ENCODE measurements at regions not wholly inside any gene's neighbourhood (a gene's known extent, or its start where the extent isn't known, plus 50 kb on each side); places are given as distances from the start of the nearest gene placed in this dataset.

DNA sequence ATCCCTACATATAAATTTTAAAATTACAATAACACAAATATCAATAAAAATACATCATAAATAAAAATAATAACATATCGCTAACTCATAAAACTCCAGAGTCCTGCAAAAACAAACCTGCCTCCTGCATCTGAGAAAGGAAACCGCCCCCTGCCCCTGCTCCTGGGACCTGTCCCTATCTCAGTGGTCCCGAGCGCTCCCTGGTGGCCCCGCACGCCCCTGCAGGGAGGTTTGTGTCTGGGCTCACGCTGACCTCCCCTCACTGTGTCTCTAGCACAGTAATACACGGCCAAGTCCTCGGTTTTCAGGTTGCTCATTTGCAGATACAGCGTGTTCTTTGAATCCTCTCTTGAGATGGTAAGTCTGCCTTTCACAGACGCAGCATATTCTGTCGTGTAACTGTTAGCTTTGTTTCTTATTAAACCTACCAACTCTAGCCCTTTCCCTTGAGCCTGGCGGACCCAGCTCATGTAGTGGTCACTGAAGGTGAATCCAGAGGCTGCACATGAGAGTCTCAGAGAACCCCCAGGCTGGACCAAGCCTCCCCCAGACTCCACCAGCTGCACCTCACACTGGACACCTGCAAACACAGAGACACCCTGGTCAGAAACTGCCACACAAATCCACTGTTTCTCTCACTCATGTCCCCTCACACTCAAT is 554.1 kb downstream of the GOLGA6L6 start:
- FAIRE-seq: no peak
- no peaks in the 10 kb centered on the region for H3K4me1 ChIP-seq (ENCODE audit: insufficient read depth, low read length)
- no peak overlapping the region for H3K9ac ChIP-seq (ENCODE audit: low read length)
- Mint-ChIP-seq H3K27ac (ENCODE audit: unreplicated experiment) (no peak overlapping the region), H3K4me1 (ENCODE audit: low read depth, unreplicated experiment) (no peaks in the 10 kb centered on the region), H3K4me3 (ENCODE audit: unreplicated experiment) (no peak overlapping the region), H3K36me3 (ENCODE audit: low read depth, unreplicated experiment) (no peaks in the 10 kb centered on the region), H3K27me3 (ENCODE audit: low read depth, unreplicated experiment) (no peaks in the 10 kb centered on the region), H3K9me3 (ENCODE audit: unreplicated experiment) (peaks cover 8% of the 10 kb centered on the region)
- no peaks in the 10 kb centered on the region for H4K20me1 ChIP-seq (ENCODE audit: insufficient read depth, low read length)
- TF ChIP-seq EZH2 (IDR thresholded peaks at IDR 0.05; ENCODE audit: insufficient read depth, low read length): no peak
- TF ChIP-seq, protein P1, sequence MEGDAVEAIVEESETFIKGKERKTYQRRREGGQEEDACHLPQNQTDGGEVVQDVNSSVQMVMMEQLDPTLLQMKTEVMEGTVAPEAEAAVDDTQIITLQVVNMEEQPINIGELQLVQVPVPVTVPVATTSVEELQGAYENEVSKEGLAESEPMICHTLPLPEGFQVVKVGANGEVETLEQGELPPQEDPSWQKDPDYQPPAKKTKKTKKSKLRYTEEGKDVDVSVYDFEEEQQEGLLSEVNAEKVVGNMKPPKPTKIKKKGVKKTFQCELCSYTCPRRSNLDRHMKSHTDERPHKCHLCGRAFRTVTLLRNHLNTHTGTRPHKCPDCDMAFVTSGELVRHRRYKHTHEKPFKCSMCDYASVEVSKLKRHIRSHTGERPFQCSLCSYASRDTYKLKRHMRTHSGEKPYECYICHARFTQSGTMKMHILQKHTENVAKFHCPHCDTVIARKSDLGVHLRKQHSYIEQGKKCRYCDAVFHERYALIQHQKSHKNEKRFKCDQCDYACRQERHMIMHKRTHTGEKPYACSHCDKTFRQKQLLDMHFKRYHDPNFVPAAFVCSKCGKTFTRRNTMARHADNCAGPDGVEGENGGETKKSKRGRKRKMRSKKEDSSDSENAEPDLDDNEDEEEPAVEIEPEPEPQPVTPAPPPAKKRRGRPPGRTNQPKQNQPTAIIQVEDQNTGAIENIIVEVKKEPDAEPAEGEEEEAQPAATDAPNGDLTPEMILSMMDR (IDR thresholded peaks at IDR 0.05; ENCODE audit: insufficient read depth, low read depth, low read length): no peak
- H3K27ac ChIP-seq (ENCODE audit: low read depth, low read length): no peak overlapping the region
- peaks cover 9% of the 10 kb centered on the region for H3K9me3 ChIP-seq (ENCODE audit: insufficient read depth, low read depth, low read length)
- H2AFZ ChIP-seq (ENCODE audit: low read depth, low read length): no peak overlapping the region
- H3K4me3 ChIP-seq (ENCODE audit: insufficient read depth, low read depth, low read length): no peak overlapping the region
- DNase-seq (ENCODE audit: low read depth): no peak
- no peaks in the 10 kb centered on the region for H3K27me3 ChIP-seq (ENCODE audit: insufficient read depth, low read length)
- H3K36me3 ChIP-seq (ENCODE audit: insufficient read depth, low read length): no peaks in the 10 kb centered on the region
- no peaks in the 10 kb centered on the region for H3K79me2 ChIP-seq (ENCODE audit: insufficient read depth, low read length)
- H3K4me2 ChIP-seq (ENCODE audit: low read length): no peak overlapping the region

DNA sequence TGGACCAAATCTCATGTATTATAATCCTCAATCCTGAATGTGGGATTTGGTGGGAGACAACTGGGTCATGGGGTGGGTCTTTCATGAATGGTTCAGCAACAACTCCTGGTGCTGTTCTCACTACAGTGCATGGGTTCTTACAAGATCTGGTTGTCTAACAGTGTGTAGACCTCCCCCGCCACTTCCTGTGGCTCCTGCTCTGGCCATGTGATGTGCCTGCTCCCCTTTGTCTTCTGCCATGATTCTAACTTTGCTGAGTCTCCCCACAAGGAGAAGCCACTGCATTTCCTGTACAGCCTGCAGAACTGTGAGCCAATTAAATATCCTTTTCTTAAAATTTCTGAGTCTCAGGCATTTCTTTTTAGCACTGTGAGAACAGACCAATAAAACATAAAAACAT is 557.5 kb downstream of the GOLGA6L6 start:
- H3K4me3 ChIP-seq (ENCODE audit: insufficient read depth, low read depth, low read length): no peak overlapping the region
- no peaks in the 10 kb centered on the region for H3K36me3 ChIP-seq (ENCODE audit: insufficient read depth, low read length)
- TF ChIP-seq, protein P1 (IDR thresholded peaks at IDR 0.05; ENCODE audit: insufficient read depth, low read depth, low read length): no peak
- no peak for TF ChIP-seq EZH2 (IDR thresholded peaks at IDR 0.05; ENCODE audit: insufficient read depth, low read length)
- H3K9ac ChIP-seq (ENCODE audit: low read length): no peak overlapping the region
- no peaks in the 10 kb centered on the region for H3K27me3 ChIP-seq (ENCODE audit: insufficient read depth, low read length)
- FAIRE-seq (no peak), DNase-seq (ENCODE audit: low read depth) (no peak)
- Mint-ChIP-seq H3K4me1 (ENCODE audit: low read depth, unreplicated experiment) (no peaks in the 10 kb centered on the region), H3K4me3 (ENCODE audit: unreplicated experiment) (no peak overlapping the region), H3K27me3 (ENCODE audit: low read depth, unreplicated experiment) (no peaks in the 10 kb centered on the region), H3K27ac (ENCODE audit: unreplicated experiment) (no peak overlapping the region), H3K9me3 (ENCODE audit: unreplicated experiment) (peaks cover 3% of the 10 kb centered on the region), H3K36me3 (ENCODE audit: low read depth, unreplicated experiment) (no peaks in the 10 kb centered on the region)
- no peaks in the 10 kb centered on the region for H3K79me2 ChIP-seq (ENCODE audit: insufficient read depth, low read length)
- no peak overlapping the region for H2AFZ ChIP-seq (ENCODE audit: low read depth, low read length)
- H3K4me1 ChIP-seq (ENCODE audit: insufficient read depth, low read length): no peaks in the 10 kb centered on the region
- no peak overlapping the region for H3K4me2 ChIP-seq (ENCODE audit: low read length)
- H4K20me1 ChIP-seq (ENCODE audit: insufficient read depth, low read length): no peaks in the 10 kb centered on the region
- peaks cover 8% of the 10 kb centered on the region for H3K9me3 ChIP-seq (ENCODE audit: insufficient read depth, low read depth, low read length)
- no peak overlapping the region for H3K27ac ChIP-seq (ENCODE audit: low read depth, low read length)

- H3K4me1 Mint-ChIP-seq (ENCODE audit: low read depth, unreplicated experiment): no peaks in the 10 kb centered on the region
- H3K27me3 Mint-ChIP-seq (ENCODE audit: low read depth, unreplicated experiment): no peaks in the 10 kb centered on the region
- no peak overlapping the region for H3K4me3 Mint-ChIP-seq (ENCODE audit: unreplicated experiment)
- Histone ChIP-seq H3K4me1 (ENCODE audit: insufficient read depth, low read length) (no peaks in the 10 kb centered on the region), H4K20me1 (ENCODE audit: insufficient read depth, low read length) (no peaks in the 10 kb centered on the region), H3K4me2 (ENCODE audit: low read length) (no peak overlapping the region), H3K36me3 (ENCODE audit: insufficient read depth, low read length) (no peaks in the 10 kb centered on the region), H3K27me3 (ENCODE audit: insufficient read depth, low read length) (no peaks in the 10 kb centered on the region), H3K9ac (ENCODE audit: low read length) (no peak overlapping the region), H2AFZ (ENCODE audit: low read depth, low read length) (no peak overlapping the region), H3K4me3 (ENCODE audit: insufficient read depth, low read depth, low read length) (no peak overlapping the region), H3K9me3 (ENCODE audit: insufficient read depth, low read depth, low read length) (no peaks in the 10 kb centered on the region), H3K79me2 (ENCODE audit: insufficient read depth, low read length) (no peaks in the 10 kb centered on the region), H3K27ac (ENCODE audit: low read depth, low read length) (no peak overlapping the region)
- DNase-seq (ENCODE audit: low read depth) (no peak), FAIRE-seq (no peak)
- H3K36me3 Mint-ChIP-seq (ENCODE audit: low read depth, unreplicated experiment): no peaks in the 10 kb centered on the region
- H3K9me3 Mint-ChIP-seq (ENCODE audit: unreplicated experiment): peaks cover 16% of the 10 kb centered on the region
- TF ChIP-seq, protein P1 (IDR thresholded peaks at IDR 0.05; ENCODE audit: insufficient read depth, low read depth, low read length): no peak
- no peak for TF ChIP-seq EZH2 (IDR thresholded peaks at IDR 0.05; ENCODE audit: insufficient read depth, low read length)
- H3K27ac Mint-ChIP-seq (ENCODE audit: unreplicated experiment): no peak overlapping the region
Observed at GRCh38 chr15:19974998-19975397, 566.6 kb downstream of the GOLGA6L6 start.
